ENCODE measurements at regions not wholly inside any gene's neighbourhood (a gene's known extent, or its start where the extent isn't known, plus 50 kb on each side); places are given as distances from the start of the nearest gene placed in this dataset.

GRCh38 chr6:93751969-93752368, 332.6 kb upstream of the EPHA7 start:
- Histone ChIP-seq H3K4me3 (ENCODE audit: low read length) (no peak overlapping the region), H3K9ac (ENCODE audit: low read depth, low read length) (no peak overlapping the region), H3K36me3 (ENCODE audit: insufficient read depth, low read length) (no peaks in the 10 kb centered on the region), H3K27me3 (ENCODE audit: control insufficient read depth, insufficient read depth, low read length) (no peaks in the 10 kb centered on the region), H3K4me2 (ENCODE audit: low read length) (no peak overlapping the region), H3K9me3 (replicated peaks; ENCODE audit: low read length) (no peaks in the 10 kb centered on the region), H3K4me1 (ENCODE audit: control insufficient read depth, insufficient read depth, low read length) (peaks cover 22% of the 10 kb centered on the region)

- Histone ChIP-seq H3K4me1 (ENCODE audit: control insufficient read depth, insufficient read depth, low read length) (peaks cover 22% of the 10 kb centered on the region), H3K9me3 (replicated peaks; ENCODE audit: low read length) (no peaks in the 10 kb centered on the region), H3K4me2 (ENCODE audit: low read length) (peak overlapping the region; percentile 59), H3K9ac (ENCODE audit: low read depth, low read length) (no peak overlapping the region), H3K4me3 (ENCODE audit: low read length) (no peak overlapping the region), H3K27me3 (ENCODE audit: control insufficient read depth, insufficient read depth, low read length) (no peaks in the 10 kb centered on the region), H3K36me3 (ENCODE audit: insufficient read depth, low read length) (no peaks in the 10 kb centered on the region)
Measured at GRCh38 chr6:93749930-93750329, 330.6 kb upstream of the EPHA7 start.

GRCh38 chr6:93749191-93749590, 329.8 kb upstream of the EPHA7 start:
- Histone ChIP-seq H3K4me1 (ENCODE audit: control insufficient read depth, insufficient read depth, low read length) (peaks cover 22% of the 10 kb centered on the region), H3K9ac (ENCODE audit: low read depth, low read length) (no peak overlapping the region), H3K4me3 (ENCODE audit: low read length) (no peak overlapping the region), H3K4me2 (ENCODE audit: low read length) (no peak overlapping the region), H3K27me3 (ENCODE audit: control insufficient read depth, insufficient read depth, low read length) (no peaks in the 10 kb centered on the region), H3K9me3 (replicated peaks; ENCODE audit: low read length) (no peaks in the 10 kb centered on the region), H3K36me3 (ENCODE audit: insufficient read depth, low read length) (no peaks in the 10 kb centered on the region)

GRCh38 chr6:93746892-93747291, 327.5 kb upstream of the EPHA7 start:
- Histone ChIP-seq H3K27me3 (ENCODE audit: control insufficient read depth, insufficient read depth, low read length) (no peaks in the 10 kb centered on the region), H3K4me1 (ENCODE audit: control insufficient read depth, insufficient read depth, low read length) (peaks cover 22% of the 10 kb centered on the region)

GRCh38 chr6:93745306-93745705, 325.9 kb upstream of the EPHA7 start:
- Histone ChIP-seq H3K27me3 (ENCODE audit: control insufficient read depth, insufficient read depth, low read length) (no peaks in the 10 kb centered on the region), H3K9me3 (replicated peaks; ENCODE audit: low read length) (no peaks in the 10 kb centered on the region), H3K4me2 (ENCODE audit: low read length) (no peak overlapping the region), H3K4me1 (ENCODE audit: control insufficient read depth, insufficient read depth, low read length) (peaks cover 14% of the 10 kb centered on the region), H3K9ac (ENCODE audit: low read depth, low read length) (no peak overlapping the region), H3K36me3 (ENCODE audit: insufficient read depth, low read length) (no peaks in the 10 kb centered on the region), H3K4me3 (ENCODE audit: low read length) (no peak overlapping the region)

More at GRCh38 chr6:93746892-93747291, 327.5 kb upstream of the EPHA7 start:
- Histone ChIP-seq H3K9me3 (replicated peaks; ENCODE audit: low read length) (no peaks in the 10 kb centered on the region), H3K4me3 (ENCODE audit: low read length) (no peak overlapping the region), H3K4me2 (ENCODE audit: low read length) (no peak overlapping the region), H3K36me3 (ENCODE audit: insufficient read depth, low read length) (no peaks in the 10 kb centered on the region), H3K9ac (ENCODE audit: low read depth, low read length) (no peak overlapping the region)

DNA sequence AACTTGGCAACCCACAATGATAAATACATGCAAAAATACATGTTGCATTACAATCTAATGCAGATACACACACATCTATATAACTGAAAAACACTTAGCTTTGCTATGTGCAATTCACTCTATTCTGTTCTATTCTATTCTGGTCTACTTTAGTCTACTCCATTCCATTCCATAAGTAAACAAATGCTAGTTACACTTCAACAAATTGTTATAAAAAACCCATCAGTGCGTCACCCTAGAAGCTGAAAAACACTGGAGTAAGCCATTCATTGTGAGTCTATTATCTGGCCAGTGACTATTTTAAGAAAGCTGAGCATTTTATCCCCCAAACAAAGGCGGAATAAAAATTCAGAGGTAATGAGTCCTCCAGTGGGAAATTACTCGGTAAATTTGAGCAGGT, 315.7 kb upstream of the EPHA7 start:
- no peaks in the 10 kb centered on the region for H3K4me1 ChIP-seq (ENCODE audit: control insufficient read depth, insufficient read depth, low read length)
- H3K4me2 ChIP-seq (ENCODE audit: low read length), result no peak overlapping the region
- H3K9me3 ChIP-seq (replicated peaks; ENCODE audit: low read length), result no peaks in the 10 kb centered on the region
- H3K9ac ChIP-seq (ENCODE audit: low read depth, low read length), result no peak overlapping the region
- no peaks in the 10 kb centered on the region for H3K27me3 ChIP-seq (ENCODE audit: control insufficient read depth, insufficient read depth, low read length)
- no peaks in the 10 kb centered on the region for H3K36me3 ChIP-seq (ENCODE audit: insufficient read depth, low read length)
- no peak overlapping the region for H3K4me3 ChIP-seq (ENCODE audit: low read length)

- no peak overlapping the region for H3K4me3 ChIP-seq (ENCODE audit: low read length)
- H3K27me3 ChIP-seq (ENCODE audit: control insufficient read depth, insufficient read depth, low read length), result no peaks in the 10 kb centered on the region
Measured at GRCh38 chr6:93731306-93731705, 311.9 kb upstream of the EPHA7 start.

GRCh38 chr6:93728150-93728549, 308.8 kb upstream of the EPHA7 start:
- no peaks in the 10 kb centered on the region for H3K9me3 ChIP-seq (replicated peaks; ENCODE audit: low read length)
- no peak overlapping the region for H3K9ac ChIP-seq (ENCODE audit: low read depth, low read length)
- H3K4me1 ChIP-seq (ENCODE audit: control insufficient read depth, insufficient read depth, low read length), result no peaks in the 10 kb centered on the region
- H3K36me3 ChIP-seq (ENCODE audit: insufficient read depth, low read length), result no peaks in the 10 kb centered on the region
- no peak overlapping the region for H3K4me2 ChIP-seq (ENCODE audit: low read length)
- no peaks in the 10 kb centered on the region for H3K27me3 ChIP-seq (ENCODE audit: control insufficient read depth, insufficient read depth, low read length)
- no peak overlapping the region for H3K4me3 ChIP-seq (ENCODE audit: low read length)

More at GRCh38 chr6:93731306-93731705, 311.9 kb upstream of the EPHA7 start:
- Histone ChIP-seq H3K4me1 (ENCODE audit: control insufficient read depth, insufficient read depth, low read length) (no peaks in the 10 kb centered on the region), H3K36me3 (ENCODE audit: insufficient read depth, low read length) (no peaks in the 10 kb centered on the region), H3K9ac (ENCODE audit: low read depth, low read length) (no peak overlapping the region), H3K9me3 (replicated peaks; ENCODE audit: low read length) (no peaks in the 10 kb centered on the region), H3K4me2 (ENCODE audit: low read length) (no peak overlapping the region)

- Histone ChIP-seq H3K4me2 (ENCODE audit: low read length) (no peak overlapping the region), H3K4me3 (ENCODE audit: low read length) (no peak overlapping the region), H3K9me3 (replicated peaks; ENCODE audit: low read length) (no peaks in the 10 kb centered on the region), H3K27me3 (ENCODE audit: control insufficient read depth, insufficient read depth, low read length) (no peaks in the 10 kb centered on the region), H3K36me3 (ENCODE audit: insufficient read depth, low read length) (no peaks in the 10 kb centered on the region), H3K9ac (ENCODE audit: low read depth, low read length) (no peak overlapping the region), H3K4me1 (ENCODE audit: control insufficient read depth, insufficient read depth, low read length) (no peaks in the 10 kb centered on the region)
Measured at GRCh38 chr6:93727447-93727846, 308.1 kb upstream of the EPHA7 start.

DNA sequence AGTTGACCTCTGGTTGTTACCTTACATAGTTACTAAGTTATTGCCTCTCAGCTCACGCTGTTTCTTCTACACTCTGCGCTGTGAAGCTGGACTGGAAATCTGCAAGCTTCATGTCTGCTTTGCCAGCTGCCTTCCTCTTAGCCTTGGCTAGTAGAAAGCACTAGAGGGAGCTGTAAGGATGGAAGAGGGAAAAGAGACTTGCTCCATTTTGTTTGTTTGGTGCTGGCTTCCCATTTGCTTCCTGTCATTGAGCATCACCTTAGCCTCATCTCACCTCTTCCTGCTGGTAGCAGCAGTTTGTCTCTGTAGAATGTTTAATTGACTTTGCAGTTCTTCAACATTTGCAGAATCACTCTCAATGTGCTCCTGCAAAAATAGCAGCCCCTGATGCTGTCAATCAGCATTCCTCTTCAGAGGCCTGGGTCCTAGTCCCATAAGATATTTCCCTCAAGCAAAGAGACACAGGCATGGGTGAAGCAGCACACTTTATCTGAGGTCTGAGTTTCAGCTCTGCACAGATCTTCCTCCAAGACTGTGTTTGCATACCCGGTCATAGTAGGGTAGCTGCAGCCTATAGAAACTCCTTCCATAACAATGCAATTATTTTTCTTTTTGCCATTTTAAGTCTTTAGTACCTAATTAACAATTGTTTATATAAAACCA, 302.2 kb upstream of the EPHA7 start:
- Histone ChIP-seq H3K9ac (ENCODE audit: low read depth, low read length) (no peak overlapping the region), H3K9me3 (replicated peaks; ENCODE audit: low read length) (no peaks in the 10 kb centered on the region)

GRCh38 chr6:93713974-93714373, 294.6 kb upstream of the EPHA7 start:
- Histone ChIP-seq H3K27me3 (ENCODE audit: control insufficient read depth, insufficient read depth, low read length) (no peaks in the 10 kb centered on the region), H3K9me3 (replicated peaks; ENCODE audit: low read length) (no peaks in the 10 kb centered on the region), H3K36me3 (ENCODE audit: insufficient read depth, low read length) (no peaks in the 10 kb centered on the region), H3K9ac (ENCODE audit: low read depth, low read length) (no peak overlapping the region), H3K4me2 (ENCODE audit: low read length) (no peak overlapping the region), H3K4me1 (ENCODE audit: control insufficient read depth, insufficient read depth, low read length) (no peaks in the 10 kb centered on the region), H3K4me3 (ENCODE audit: low read length) (no peak overlapping the region)

More for the DNA sequence above, 302.2 kb upstream of the EPHA7 start:
- H3K4me1 ChIP-seq (ENCODE audit: control insufficient read depth, insufficient read depth, low read length), result no peaks in the 10 kb centered on the region
- H3K36me3 ChIP-seq (ENCODE audit: insufficient read depth, low read length), result no peaks in the 10 kb centered on the region
- H3K4me2 ChIP-seq (ENCODE audit: low read length), result no peak overlapping the region
- H3K27me3 ChIP-seq (ENCODE audit: control insufficient read depth, insufficient read depth, low read length), result no peaks in the 10 kb centered on the region
- no peak overlapping the region for H3K4me3 ChIP-seq (ENCODE audit: low read length)

GRCh38 chr6:93703431-93703830, 284.1 kb upstream of the EPHA7 start:
- no peak overlapping the region for H3K9ac ChIP-seq (ENCODE audit: low read depth, low read length)
- no peak overlapping the region for H3K4me3 ChIP-seq (ENCODE audit: low read length)
- H3K4me2 ChIP-seq (ENCODE audit: low read length), result no peak overlapping the region
- no peaks in the 10 kb centered on the region for H3K27me3 ChIP-seq (ENCODE audit: control insufficient read depth, insufficient read depth, low read length)
- no peaks in the 10 kb centered on the region for H3K9me3 ChIP-seq (replicated peaks; ENCODE audit: low read length)
- no peaks in the 10 kb centered on the region for H3K4me1 ChIP-seq (ENCODE audit: control insufficient read depth, insufficient read depth, low read length)
- no peaks in the 10 kb centered on the region for H3K36me3 ChIP-seq (ENCODE audit: insufficient read depth, low read length)

Measured in skeletal muscle satellite cell (primary cell).